Body of pancreas (tissue), 4 donors: ENCODE measurements at regions not wholly inside any gene's neighbourhood (a gene's known extent, or its start where the extent isn't known, plus 50 kb on each side); places are given as distances from the start of the nearest gene placed in this dataset.

Source experiments
- ATAC-seq: fragments of 150-250 bp; one replicate; pipeline ENCODE4 v1.9.1; 2016
- DNase-seq, 4 donors: peaks; one replicate each; pipeline ENCODE4 v3.0.0-alpha.2; 2019
- H3K27ac ChIP-seq, 4 donors: fragments of 200-600 bp; sonication (generic); 1 replicate in 3 of 4; 2 replicates in 1 of 4; pipeline versions ENCODE4 v1.5.1 to v1.6.1; 2016 to 2019; ENCODE audit warnings: mild to moderate bottlenecking in 1 of 4, mixed read lengths in 1 of 4, moderate library complexity in 1 of 4
- H3K27me3 ChIP-seq, 2 donors: fragments of 200-600 bp; sonication (generic); one replicate each; pipeline ENCODE4 v1.6.0; 2016; ENCODE audit warnings: mild to moderate bottlenecking in 1 of 2
- H3K36me3 ChIP-seq, 2 donors: fragments of 200-600 bp; sonication (generic); replicated peaks in 1 of 2; 2 replicates each; pipeline ENCODE4 v1.5.1; 2016; ENCODE audit warnings: low read depth in 2 of 2; ENCODE audit not compliant: insufficient read depth in 1 of 2
- H3K4me1 ChIP-seq: fragments of 200-600 bp; sonication (generic); one replicate; pipeline ENCODE4 v1.6.0; 2016
- H3K4me3 ChIP-seq, 2 donors: fragments of 200-600 bp; sonication (generic); 1 replicate in 1 of 2; 2 replicates in 1 of 2; pipeline ENCODE4 v1.5.1; 2016 to 2019
- H3K9me3 ChIP-seq, 3 donors: fragments of 200-600 bp; sonication (generic); 1 replicate in 2 of 3; 2 replicates in 1 of 3; pipeline ENCODE4 v1.5.1; 2016
- POLR2A ChIP-seq, 3 donors: fragments of 450-650 bp; IDR thresholded peaks; one replicate each; pipeline ENCODE4 v1.6.1; 2016; ENCODE audit warnings: antibody characterized with exemption in 3 of 3, mild to moderate bottlenecking in 2 of 3
- WGBS, 2 donors: methylation state at CpG; one replicate each; pipeline ENCODE4 v1.1.5; 2017; 5-methylcytosine and 5-hydroxymethylcytosine counted together
- intact Hi-C: fragments of 100-400 bp; cut with DNase I; formaldehyde crosslinking; loops from one replicate; pipeline ENCODE4 v1.15.1; 2023
- TF ChIP-seq, protein P1 (sequence below), 7 experiments: fragments of 450-650 bp in 4 of 7; fragments of 200-600 bp in 3 of 7; sonication (generic) in 3 of 7; IDR thresholded peaks; one replicate each; pipeline ENCODE4 v1.5.1; 2016 to 2019; ENCODE audit warnings: antibody characterized with exemption in 7 of 7

DNA sequence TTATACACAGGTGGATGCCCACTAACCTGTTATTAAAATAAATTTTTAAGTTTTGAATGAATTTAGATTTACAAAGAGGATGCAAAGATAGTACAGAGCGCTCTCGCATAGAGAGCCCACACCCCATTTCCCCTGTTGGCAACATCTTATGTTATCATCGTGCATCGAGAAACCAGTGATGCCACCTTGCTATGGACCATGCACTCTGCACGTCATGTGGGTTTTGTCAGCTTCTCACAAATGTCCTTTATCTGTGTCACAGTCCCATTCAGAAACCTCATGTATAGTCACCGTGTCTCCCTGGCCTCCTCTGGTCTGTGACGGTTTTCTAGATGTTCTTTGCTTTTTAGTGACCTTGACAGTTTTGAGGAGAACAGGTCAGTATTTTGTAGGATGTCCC, 60.0 kb downstream of the ING1 start:
- intact Hi-C loops = no loop called here
- ATAC-seq (no peak), DNase-seq (no peak)
- H3K27me3 ChIP-seq = no peaks in the 10 kb centered on the region
- WGBS, 2 donors = 77 to 83% methylated on average over 7 of the region's 7 CpGs
- H3K36me3 ChIP-seq = no peaks in the 10 kb centered on the region
- H3K27ac ChIP-seq = no peak overlapping the region
- TF ChIP-seq, protein P1, sequence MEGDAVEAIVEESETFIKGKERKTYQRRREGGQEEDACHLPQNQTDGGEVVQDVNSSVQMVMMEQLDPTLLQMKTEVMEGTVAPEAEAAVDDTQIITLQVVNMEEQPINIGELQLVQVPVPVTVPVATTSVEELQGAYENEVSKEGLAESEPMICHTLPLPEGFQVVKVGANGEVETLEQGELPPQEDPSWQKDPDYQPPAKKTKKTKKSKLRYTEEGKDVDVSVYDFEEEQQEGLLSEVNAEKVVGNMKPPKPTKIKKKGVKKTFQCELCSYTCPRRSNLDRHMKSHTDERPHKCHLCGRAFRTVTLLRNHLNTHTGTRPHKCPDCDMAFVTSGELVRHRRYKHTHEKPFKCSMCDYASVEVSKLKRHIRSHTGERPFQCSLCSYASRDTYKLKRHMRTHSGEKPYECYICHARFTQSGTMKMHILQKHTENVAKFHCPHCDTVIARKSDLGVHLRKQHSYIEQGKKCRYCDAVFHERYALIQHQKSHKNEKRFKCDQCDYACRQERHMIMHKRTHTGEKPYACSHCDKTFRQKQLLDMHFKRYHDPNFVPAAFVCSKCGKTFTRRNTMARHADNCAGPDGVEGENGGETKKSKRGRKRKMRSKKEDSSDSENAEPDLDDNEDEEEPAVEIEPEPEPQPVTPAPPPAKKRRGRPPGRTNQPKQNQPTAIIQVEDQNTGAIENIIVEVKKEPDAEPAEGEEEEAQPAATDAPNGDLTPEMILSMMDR (IDR thresholded peaks at IDR 0.05) = no peak
- no peak for TF ChIP-seq POLR2A (IDR thresholded peaks at IDR 0.05)
- no peak overlapping the region for H3K4me3 ChIP-seq
- H3K9me3 ChIP-seq = no peaks in the 10 kb centered on the region
- no peaks in the 10 kb centered on the region for H3K4me1 ChIP-seq

DNA sequence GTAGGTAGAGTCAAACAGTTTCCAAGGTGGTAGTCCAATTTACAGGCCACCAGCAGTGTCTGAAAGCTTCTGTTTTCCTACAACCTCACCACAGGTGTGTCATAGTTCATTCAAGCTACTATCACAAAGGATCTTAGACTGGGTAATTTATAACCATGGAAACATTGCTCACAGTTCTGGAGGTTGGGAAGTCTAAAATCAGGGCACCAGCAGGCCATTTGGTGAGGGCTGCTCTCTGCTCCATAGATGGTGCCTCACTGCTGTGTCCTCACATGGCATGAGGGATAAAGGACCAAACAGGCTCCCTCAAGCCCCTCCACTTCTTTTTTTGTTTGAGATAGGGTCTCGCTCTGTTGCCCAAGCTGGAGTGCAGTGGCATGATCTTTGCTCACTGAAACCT, 60.6 kb downstream of the ING1 start:
- no peaks in the 10 kb centered on the region for H3K9me3 ChIP-seq
- no peaks in the 10 kb centered on the region for H3K27me3 ChIP-seq
- TF ChIP-seq POLR2A (IDR thresholded peaks at IDR 0.05) = no peak
- TF ChIP-seq, protein P1 (IDR thresholded peaks at IDR 0.05) = no peak
- no peak for DNase-seq
- H3K4me1 ChIP-seq = no peaks in the 10 kb centered on the region
- 100% methylated on average over 1 of the region's 1 CpG for WGBS, 2 donors
- intact Hi-C loops = no loop called here
- no peak for ATAC-seq
- H3K36me3 ChIP-seq = no peaks in the 10 kb centered on the region
- H3K4me3 ChIP-seq = no peak overlapping the region
- no peak overlapping the region for H3K27ac ChIP-seq

DNA sequence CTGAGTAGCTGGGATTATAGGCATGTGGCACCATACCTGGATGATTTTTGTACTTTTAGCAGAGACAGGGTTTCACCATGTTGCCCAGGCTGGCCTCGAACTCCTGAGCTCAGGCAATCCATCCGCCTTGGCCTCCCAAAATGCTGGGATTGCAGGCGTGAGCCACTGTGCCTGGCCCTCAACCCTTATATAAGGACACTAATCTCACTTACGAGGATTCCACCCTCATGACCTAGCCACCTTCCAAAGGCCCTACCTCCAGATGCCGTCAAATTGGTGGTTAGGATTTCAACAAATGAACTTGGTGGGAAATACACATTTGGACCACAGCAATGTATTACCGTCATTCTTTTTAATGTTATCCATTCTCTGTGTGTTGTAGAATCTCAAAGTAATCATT, 61.0 kb downstream of the ING1 start:
- TF ChIP-seq, protein P1 (IDR thresholded peaks at IDR 0.05) = no peak
- no peak for TF ChIP-seq POLR2A (IDR thresholded peaks at IDR 0.05)
- Histone ChIP-seq H3K27ac (no peak overlapping the region), H3K36me3 (no peaks in the 10 kb centered on the region), H3K9me3 (no peaks in the 10 kb centered on the region), H3K4me3 (no peak overlapping the region), H3K27me3 (no peaks in the 10 kb centered on the region), H3K4me1 (no peaks in the 10 kb centered on the region)
- intact Hi-C loops = no loop called here
- WGBS, 2 donors = 89% methylated on average over 6 of the region's 6 CpGs
- ATAC-seq = no peak
- no peak for DNase-seq

DNA sequence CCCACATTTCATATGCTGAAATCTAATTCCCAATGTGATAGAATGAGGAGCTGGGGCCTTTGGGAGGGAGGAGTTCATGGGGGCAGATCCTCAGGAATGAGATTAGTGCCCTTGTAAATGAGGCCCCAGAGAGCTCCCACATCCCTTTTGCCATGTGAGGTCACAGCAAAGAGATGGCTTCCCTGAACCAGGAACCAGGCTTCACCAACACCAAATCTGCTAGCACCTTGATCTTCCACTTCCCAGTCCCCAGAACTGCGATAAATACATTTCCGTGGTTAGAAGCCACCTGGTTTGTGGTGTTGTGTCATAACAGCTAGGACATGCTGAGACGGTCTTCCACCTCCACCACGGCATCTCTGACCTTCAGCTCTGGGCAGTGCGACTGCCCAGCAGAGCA, 62.1 kb downstream of the ING1 start:
- 78 to 86% methylated on average over 4 to 5 of the region's 5 CpGs for WGBS, 2 donors
- Histone ChIP-seq H3K27ac (no peak overlapping the region), H3K9me3 (no peaks in the 10 kb centered on the region), H3K36me3 (no peaks in the 10 kb centered on the region), H3K4me3 (no peak overlapping the region), H3K27me3 (no peaks in the 10 kb centered on the region), H3K4me1 (no peaks in the 10 kb centered on the region)
- intact Hi-C loops = no loop called here
- TF ChIP-seq, protein P1 (IDR thresholded peaks at IDR 0.05) = no peak
- TF ChIP-seq POLR2A (IDR thresholded peaks at IDR 0.05) = no peak
- ATAC-seq = no peak
- DNase-seq = no peak

DNA sequence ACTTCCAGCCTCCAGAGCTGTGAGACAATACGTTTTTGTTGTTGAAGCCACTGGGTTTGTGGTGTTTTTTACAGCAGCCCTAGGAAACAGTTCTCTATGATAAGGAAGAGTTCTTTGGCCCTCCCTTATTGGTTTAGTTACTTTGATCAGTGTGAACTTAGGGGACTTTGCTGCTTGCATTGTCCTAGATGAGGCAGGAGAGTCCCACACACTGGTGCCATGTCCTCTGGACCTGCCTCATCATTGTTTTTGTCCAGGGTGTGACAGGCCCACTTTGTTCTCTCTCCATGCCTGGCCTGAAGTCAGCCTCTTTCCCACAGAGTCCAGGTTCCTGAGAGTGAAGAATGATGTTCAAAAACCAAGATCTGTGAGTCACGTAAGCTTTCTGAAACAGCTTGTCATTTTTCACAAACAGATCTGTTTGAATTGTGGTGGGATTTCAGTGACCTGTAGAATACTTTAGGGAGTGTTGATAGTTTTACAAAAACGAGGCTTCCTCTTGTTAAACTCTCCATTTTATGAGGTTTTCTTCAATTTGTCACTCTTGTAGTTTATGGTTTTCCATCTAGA, 63.8 kb downstream of the ING1 start:
- H3K27me3 ChIP-seq = no peaks in the 10 kb centered on the region
- H3K4me1 ChIP-seq = no peaks in the 10 kb centered on the region
- H3K9me3 ChIP-seq = peaks cover 0 to 9% (median 0%) of the 10 kb centered on the region in 3 donors
- intact Hi-C loops = no loop called here
- no peaks in the 10 kb centered on the region for H3K36me3 ChIP-seq
- no peak for DNase-seq
- ATAC-seq = no peak
- 59 to 61% methylated on average over 3 of the region's 3 CpGs for WGBS, 2 donors
- H3K27ac ChIP-seq = no peak overlapping the region
- H3K4me3 ChIP-seq = no peak overlapping the region
- TF ChIP-seq POLR2A (IDR thresholded peaks at IDR 0.05) = no peak
- TF ChIP-seq, protein P1 (IDR thresholded peaks at IDR 0.05) = no peak
